ENCODE measurements at regions not wholly inside any gene's neighbourhood (a gene's known extent, or its start where the extent isn't known, plus 50 kb on each side); places are given as distances from the start of the nearest gene placed in this dataset.

DNA sequence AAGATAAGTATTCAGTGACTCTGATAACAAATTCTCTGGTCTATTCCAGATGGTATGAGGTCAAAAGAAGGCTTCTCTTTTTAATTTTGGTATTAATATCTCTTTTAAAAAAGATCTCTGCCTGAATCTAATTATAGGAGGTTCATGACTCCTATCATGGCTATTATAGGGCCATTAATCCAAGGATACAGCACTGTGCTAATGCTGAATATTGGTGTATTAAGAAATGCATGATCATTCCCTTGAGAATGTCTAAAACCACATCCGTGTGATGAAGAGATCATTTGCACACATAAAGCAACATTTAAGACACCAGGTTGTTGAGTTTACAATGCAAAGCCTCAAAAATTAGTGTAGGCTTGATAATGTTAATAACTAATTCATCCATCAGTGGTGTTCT is 160.4 kb upstream of the MON1B start:
- TF ChIP-seq, protein P1, sequence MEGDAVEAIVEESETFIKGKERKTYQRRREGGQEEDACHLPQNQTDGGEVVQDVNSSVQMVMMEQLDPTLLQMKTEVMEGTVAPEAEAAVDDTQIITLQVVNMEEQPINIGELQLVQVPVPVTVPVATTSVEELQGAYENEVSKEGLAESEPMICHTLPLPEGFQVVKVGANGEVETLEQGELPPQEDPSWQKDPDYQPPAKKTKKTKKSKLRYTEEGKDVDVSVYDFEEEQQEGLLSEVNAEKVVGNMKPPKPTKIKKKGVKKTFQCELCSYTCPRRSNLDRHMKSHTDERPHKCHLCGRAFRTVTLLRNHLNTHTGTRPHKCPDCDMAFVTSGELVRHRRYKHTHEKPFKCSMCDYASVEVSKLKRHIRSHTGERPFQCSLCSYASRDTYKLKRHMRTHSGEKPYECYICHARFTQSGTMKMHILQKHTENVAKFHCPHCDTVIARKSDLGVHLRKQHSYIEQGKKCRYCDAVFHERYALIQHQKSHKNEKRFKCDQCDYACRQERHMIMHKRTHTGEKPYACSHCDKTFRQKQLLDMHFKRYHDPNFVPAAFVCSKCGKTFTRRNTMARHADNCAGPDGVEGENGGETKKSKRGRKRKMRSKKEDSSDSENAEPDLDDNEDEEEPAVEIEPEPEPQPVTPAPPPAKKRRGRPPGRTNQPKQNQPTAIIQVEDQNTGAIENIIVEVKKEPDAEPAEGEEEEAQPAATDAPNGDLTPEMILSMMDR (IDR thresholded peaks at IDR 0.05; ENCODE audit: poor library complexity) = no peak
- TF ChIP-seq EZH2 (IDR thresholded peaks at IDR 0.05; ENCODE audit: borderline replicate concordance) = no peak
- no peak for TF ChIP-seq EZH2phosphoT487 (IDR thresholded peaks at IDR 0.05; ENCODE audit: low read depth, severe bottlenecking, unreplicated experiment)

Measured in hepatocyte (in vitro differentiated cells).